CD4-positive, alpha-beta T cell (primary cell): ENCODE measurements at regions not wholly inside any gene's neighbourhood (a gene's known extent, or its start where the extent isn't known, plus 50 kb on each side); places are given as distances from the start of the nearest gene placed in this dataset.

Experiments
- ATAC-seq: fragments of 200-7000 bp; cut with Tn5 transposase; one replicate; pipeline ENCODE4 v1.10.0; 2022; ENCODE audit warnings: mild to moderate bottlenecking; ENCODE audit not compliant: poor library complexity
- CTCF ChIA-PET: fragments of 350-600 bp; sonication (Branson Sonifier 250); formaldehyde crosslinking; loops from one replicate; lab custom pipeline; 2021; ENCODE audit warnings: antibody characterized with exemption, inconsistent platforms; lab: Charles Lee
- POLR2A ChIA-PET: fragments of 350-600 bp; sonication (Branson Sonifier 250); formaldehyde crosslinking; loops from one replicate; lab custom pipeline; 2021; ENCODE audit warnings: antibody characterized with exemption, inconsistent platforms; lab: Charles Lee
- DNase-seq, 14 experiments: peaks; one replicate each; pipeline ENCODE4 v3.0.0-alpha.2; 2013 to 2020; ENCODE audit warnings: mixed read lengths in 2 of 14
- H3K27ac ChIP-seq, 2 donors: one replicate each; pipeline versions ENCODE4 v1.5.1 to v1.7.0; 2013; ENCODE audit warnings: low read length in 2 of 2, low read depth in 1 of 2, mild to moderate bottlenecking in 1 of 2
- H3K27me3 ChIP-seq, 2 experiments: 1 replicate in 1 of 2; 2 replicates in 1 of 2; pipeline versions ENCODE4 v1.6.1 to v1.7.0; 2013; ENCODE audit warnings: low read length in 2 of 2, control low read depth in 1 of 2, mild to moderate bottlenecking in 1 of 2, moderate library complexity in 1 of 2; ENCODE audit not compliant: insufficient read depth in 2 of 2, control insufficient read depth in 1 of 2
- H3K36me3 ChIP-seq: one replicate; pipeline ENCODE4 v1.6.1; 2013; ENCODE audit warnings: low read length, control low read depth; ENCODE audit not compliant: insufficient read depth
- H3K4me1 ChIP-seq: one replicate; pipeline ENCODE4 v1.6.1; 2013; ENCODE audit warnings: low read length, control low read depth; ENCODE audit not compliant: insufficient read depth
- H3K4me3 ChIP-seq: one replicate; pipeline ENCODE4 v1.5.1; 2013; ENCODE audit warnings: mild to moderate bottlenecking, low read length, moderate library complexity
- H3K9me3 ChIP-seq, 2 experiments: 1 replicate in 1 of 2; 2 replicates in 1 of 2; pipeline versions ENCODE4 v1.6.1 to v1.7.0; 2013; ENCODE audit warnings: low read length in 2 of 2, mild to moderate bottlenecking in 2 of 2, control low read depth in 1 of 2, moderate library complexity in 1 of 2; ENCODE audit not compliant: control insufficient read depth in 1 of 2, insufficient read depth in 1 of 2
- H3K27ac Mint-ChIP-seq: one replicate; pipeline ENCODE4 v1.8.0; 2020; ENCODE audit warnings: mixed read lengths
- H3K27me3 Mint-ChIP-seq: one replicate; pipeline ENCODE4 v1.8.0; 2021; ENCODE audit warnings: mixed read lengths
- H3K36me3 Mint-ChIP-seq: one replicate; pipeline ENCODE4 v1.8.0; 2021; ENCODE audit warnings: low read depth, mixed read lengths
- H3K4me1 Mint-ChIP-seq: one replicate; pipeline ENCODE4 v1.8.0; 2021; ENCODE audit warnings: low read depth, mixed read lengths
- H3K4me3 Mint-ChIP-seq: one replicate; pipeline ENCODE4 v1.8.0; 2020; ENCODE audit warnings: mild to moderate bottlenecking, mixed read lengths
- H3K9me3 Mint-ChIP-seq: one replicate; pipeline ENCODE4 v1.8.0; 2020; ENCODE audit warnings: mixed read lengths
- intact Hi-C, 2 experiments: fragments of 100-400 bp; cut with DNase I in 1 of 2; cut with micrococcal nuclease in 1 of 2; formaldehyde crosslinking; loops; one replicate each; pipeline versions ENCODE4 v1.15.1 to v1.9.0; 2023 to 2025; cut with DNase I, micrococcal nuclease
- TF ChIP-seq, protein P1 (sequence below): fragments of 200-600 bp; IDR thresholded peaks from one replicate; pipeline ENCODE4 v1.8.0; 2022; ENCODE audit warnings: antibody characterized with exemption, mild to moderate bottlenecking

- Mint-ChIP-seq H3K9me3 (no peaks in the 10 kb centered on the region), H3K27me3 (no peaks in the 10 kb centered on the region), H3K4me3 (no peak overlapping the region), H3K36me3 (peaks cover 4% of the 10 kb centered on the region), H3K4me1 (no peaks in the 10 kb centered on the region), H3K27ac (no peak overlapping the region)
- Histone ChIP-seq H3K4me1 (no peaks in the 10 kb centered on the region), H3K36me3 (no peaks in the 10 kb centered on the region), H3K27ac (no peak overlapping the region), H3K4me3 (no peak overlapping the region), H3K9me3 (peaks cover 0 to 4% of the 10 kb centered on the region in 2 experiments), H3K27me3 (no peaks in the 10 kb centered on the region)
- ChIA-PET CTCF (no interaction called here), POLR2A (no interaction called here)
- TF ChIP-seq, protein P1, sequence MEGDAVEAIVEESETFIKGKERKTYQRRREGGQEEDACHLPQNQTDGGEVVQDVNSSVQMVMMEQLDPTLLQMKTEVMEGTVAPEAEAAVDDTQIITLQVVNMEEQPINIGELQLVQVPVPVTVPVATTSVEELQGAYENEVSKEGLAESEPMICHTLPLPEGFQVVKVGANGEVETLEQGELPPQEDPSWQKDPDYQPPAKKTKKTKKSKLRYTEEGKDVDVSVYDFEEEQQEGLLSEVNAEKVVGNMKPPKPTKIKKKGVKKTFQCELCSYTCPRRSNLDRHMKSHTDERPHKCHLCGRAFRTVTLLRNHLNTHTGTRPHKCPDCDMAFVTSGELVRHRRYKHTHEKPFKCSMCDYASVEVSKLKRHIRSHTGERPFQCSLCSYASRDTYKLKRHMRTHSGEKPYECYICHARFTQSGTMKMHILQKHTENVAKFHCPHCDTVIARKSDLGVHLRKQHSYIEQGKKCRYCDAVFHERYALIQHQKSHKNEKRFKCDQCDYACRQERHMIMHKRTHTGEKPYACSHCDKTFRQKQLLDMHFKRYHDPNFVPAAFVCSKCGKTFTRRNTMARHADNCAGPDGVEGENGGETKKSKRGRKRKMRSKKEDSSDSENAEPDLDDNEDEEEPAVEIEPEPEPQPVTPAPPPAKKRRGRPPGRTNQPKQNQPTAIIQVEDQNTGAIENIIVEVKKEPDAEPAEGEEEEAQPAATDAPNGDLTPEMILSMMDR = no peak
- intact Hi-C loops = no loop called here
- no peak for ATAC-seq
- no peak for DNase-seq
Observed at GRCh38 chr2:113809076-113809736, 52.8 kb upstream of the SLC35F5 start.

- Mint-ChIP-seq H3K4me1 (no peaks in the 10 kb centered on the region), H3K27ac (no peak overlapping the region), H3K9me3 (no peaks in the 10 kb centered on the region), H3K4me3 (no peak overlapping the region), H3K36me3 (peaks cover 4% of the 10 kb centered on the region), H3K27me3 (no peaks in the 10 kb centered on the region)
- TF ChIP-seq, protein P1 = no peak
- H3K4me3 ChIP-seq = no peak overlapping the region
- CTCF ChIA-PET = no interaction called here
- no peaks in the 10 kb centered on the region for H3K4me1 ChIP-seq
- no peak for ATAC-seq
- intact Hi-C loops = no loop called here
- H3K27ac ChIP-seq = no peak overlapping the region
- POLR2A ChIA-PET = no interaction called here
- DNase-seq = no peak
- no peaks in the 10 kb centered on the region for H3K27me3 ChIP-seq
- no peaks in the 10 kb centered on the region for H3K36me3 ChIP-seq
- peaks cover 0 to 4% of the 10 kb centered on the region in 2 experiments for H3K9me3 ChIP-seq
Observed at GRCh38 chr2:113807721-113808120, 51.3 kb upstream of the SLC35F5 start.

- Mint-ChIP-seq H3K36me3 (no peaks in the 10 kb centered on the region), H3K4me1 (no peaks in the 10 kb centered on the region), H3K27ac (no peak overlapping the region), H3K27me3 (no peaks in the 10 kb centered on the region), H3K4me3 (no peak overlapping the region), H3K9me3 (no peaks in the 10 kb centered on the region)
- ATAC-seq = no peak
- intact Hi-C loops = no loop called here
- Histone ChIP-seq H3K4me3 (no peak overlapping the region), H3K9me3 (peaks cover 0 to 4% of the 10 kb centered on the region in 2 experiments), H3K27ac (no peak overlapping the region), H3K4me1 (no peaks in the 10 kb centered on the region), H3K36me3 (no peaks in the 10 kb centered on the region), H3K27me3 (no peaks in the 10 kb centered on the region)
- ChIA-PET CTCF (interaction anchor here (0.7 kb wide), 1 partner anchor 23 kb away, joined by 3 read pairs; no protein-coding TSS in a partner anchor), POLR2A (no interaction called here)
- no peak for DNase-seq
- TF ChIP-seq, protein P1 = no peak
Observed at GRCh38 chr2:113806217-113806913, 49.9 kb upstream of the SLC35F5 start.
